ENCODE measurements at regions not wholly inside any gene's neighbourhood (a gene's known extent, or its start where the extent isn't known, plus 50 kb on each side); places are given as distances from the start of the nearest gene placed in this dataset.

DNA sequence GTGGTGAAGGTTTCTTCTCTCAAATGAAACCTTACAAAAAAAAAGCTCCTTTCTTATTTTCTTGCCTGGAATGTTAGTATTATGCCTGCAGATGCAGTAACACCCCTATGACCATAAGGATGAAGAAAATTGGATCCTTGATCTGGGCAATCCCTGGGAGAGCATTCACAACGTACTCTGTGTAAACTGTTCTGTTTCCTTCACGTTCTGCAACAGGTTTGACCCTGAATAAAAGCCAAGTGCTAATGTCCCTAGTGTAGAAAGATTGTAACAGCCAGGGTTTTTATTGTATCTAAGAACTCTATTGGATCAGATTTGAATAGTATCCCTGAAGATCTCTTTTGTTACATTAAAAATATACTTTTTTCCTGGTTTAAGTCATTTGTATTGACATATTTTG, 1639.6 kb upstream of the ACO1 start:
- no peak for DNase-seq (ENCODE audit: low read depth in 2 of 3, low spot score in 2 of 3)

DNA sequence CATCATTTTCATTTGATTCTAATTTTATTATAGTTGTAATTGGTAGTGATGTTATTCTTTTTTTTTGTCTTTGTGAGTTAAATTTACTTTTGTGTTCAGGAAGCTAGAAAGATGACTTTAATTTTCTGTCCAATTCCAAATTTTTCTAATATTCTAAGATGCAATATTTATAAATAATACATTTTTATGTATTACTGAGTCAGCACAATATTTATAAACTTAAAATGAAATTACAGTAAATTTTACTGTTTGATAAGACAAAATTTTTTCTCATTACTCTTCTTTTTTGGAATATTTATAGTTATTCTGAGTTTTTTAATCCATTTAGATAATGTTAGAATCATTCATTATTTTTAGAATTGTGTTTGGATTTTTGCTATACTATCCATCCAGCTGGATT, 1637.9 kb upstream of the ACO1 start:
- no peak for DNase-seq (ENCODE audit: low read depth in 2 of 3, low spot score in 2 of 3)

DNA sequence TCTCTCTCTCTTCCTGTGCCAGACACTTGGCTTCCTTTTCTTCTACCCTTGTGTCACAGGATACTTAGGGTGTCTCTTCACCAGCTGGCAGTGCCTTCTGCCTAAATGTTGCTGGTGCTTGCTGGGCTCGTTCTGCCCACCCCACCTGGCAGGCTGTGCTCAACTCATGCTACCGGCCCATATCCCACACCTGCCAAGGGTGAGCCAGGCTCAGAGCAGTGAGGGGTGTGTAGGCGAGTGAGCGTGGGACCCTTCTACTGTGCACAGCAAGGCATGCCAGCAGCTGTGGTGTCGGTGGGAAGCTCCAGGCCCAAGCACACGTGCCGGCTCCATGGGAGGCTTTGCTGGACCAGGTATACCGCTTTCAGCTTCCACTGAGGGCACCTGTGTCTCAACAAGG, 1626.7 kb upstream of the ACO1 start:
- no peak for DNase-seq (ENCODE audit: low read depth in 2 of 3, low spot score in 2 of 3)

DNA sequence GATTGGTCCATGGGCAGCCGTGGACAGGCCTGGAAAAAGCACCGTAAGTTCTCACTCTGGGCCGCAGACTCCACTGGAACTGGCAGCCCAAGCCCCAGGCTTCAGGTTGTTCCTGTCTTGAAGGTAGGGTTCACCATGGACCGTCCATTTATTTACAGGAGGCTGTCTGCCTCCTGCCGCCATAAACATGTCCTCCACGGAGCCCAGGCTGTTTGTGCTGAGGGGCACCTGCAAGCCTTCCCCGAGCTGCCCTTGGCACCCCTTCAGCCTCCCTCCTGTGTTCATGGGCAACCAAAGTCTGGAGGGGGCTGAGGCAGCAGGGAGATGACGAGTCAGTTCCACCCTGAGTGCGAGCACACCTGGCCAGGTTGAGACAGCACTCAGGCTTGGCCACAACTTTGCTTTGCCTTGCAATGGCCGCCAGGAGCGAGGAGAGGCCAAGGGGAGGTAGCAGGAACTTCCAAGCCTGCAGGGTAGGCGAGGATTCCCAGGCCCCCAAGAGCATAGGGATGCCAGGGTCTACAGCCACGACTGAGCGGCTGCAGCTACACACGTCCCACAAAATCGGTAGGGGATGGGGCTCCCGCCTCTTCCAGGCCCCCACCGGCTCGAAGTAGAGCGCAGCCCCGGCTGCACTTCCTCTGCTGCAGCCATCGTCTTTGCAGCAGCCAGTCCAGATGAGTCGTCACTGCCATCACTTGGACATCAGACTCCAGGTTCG, 1625.6 kb upstream of the ACO1 start:
- DNase-seq (ENCODE audit: low read depth in 2 of 3, low spot score in 2 of 3): no peak

DNA sequence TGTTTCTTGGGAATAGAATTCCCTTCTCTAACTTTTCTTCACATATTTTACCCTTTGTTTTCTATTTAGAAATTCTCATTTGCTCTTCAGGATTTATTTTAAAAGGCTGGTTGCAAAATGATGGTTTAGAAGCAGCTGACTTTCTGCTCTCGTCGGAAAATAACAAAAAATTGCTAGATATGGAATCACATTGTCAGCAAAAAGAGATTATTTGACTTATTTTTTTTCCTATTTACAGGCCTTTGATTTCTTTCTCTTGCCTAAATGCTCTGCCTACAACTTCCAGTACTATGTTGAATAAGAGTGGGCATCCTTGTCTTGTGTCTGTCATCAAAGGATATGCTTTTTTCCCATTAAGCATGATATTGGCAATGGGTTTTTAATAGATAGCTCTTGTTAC, 1619.1 kb upstream of the ACO1 start:
- no peak for DNase-seq (ENCODE audit: low read depth in 2 of 3, low spot score in 2 of 3)

DNA sequence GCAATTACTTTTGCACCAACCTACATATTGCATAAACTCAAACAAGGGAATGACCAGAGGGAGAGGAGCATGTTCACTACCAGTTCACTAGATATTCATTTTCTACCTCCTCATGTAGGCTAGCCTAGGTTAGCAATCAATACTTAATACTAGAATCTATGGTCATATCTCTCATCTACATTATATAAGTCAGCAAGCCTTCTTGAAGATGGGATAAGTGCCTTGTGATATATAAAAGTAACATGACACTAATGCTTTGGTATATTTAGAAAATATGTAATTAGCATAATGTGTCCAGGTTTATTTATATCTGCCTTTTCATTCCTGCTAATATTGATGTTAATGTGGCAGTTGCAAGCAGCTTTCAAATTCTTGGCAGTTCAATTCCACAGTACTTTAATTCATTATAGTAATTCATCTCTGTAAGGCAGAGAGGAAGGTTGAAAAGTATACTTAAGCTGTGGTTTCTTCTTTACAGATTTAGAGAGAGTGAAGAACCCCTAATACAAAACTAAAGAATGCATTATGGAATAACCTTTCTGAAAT, 1613.2 kb upstream of the ACO1 start:
- no peak for DNase-seq (ENCODE audit: low read depth in 2 of 3, low spot score in 2 of 3)

DNA sequence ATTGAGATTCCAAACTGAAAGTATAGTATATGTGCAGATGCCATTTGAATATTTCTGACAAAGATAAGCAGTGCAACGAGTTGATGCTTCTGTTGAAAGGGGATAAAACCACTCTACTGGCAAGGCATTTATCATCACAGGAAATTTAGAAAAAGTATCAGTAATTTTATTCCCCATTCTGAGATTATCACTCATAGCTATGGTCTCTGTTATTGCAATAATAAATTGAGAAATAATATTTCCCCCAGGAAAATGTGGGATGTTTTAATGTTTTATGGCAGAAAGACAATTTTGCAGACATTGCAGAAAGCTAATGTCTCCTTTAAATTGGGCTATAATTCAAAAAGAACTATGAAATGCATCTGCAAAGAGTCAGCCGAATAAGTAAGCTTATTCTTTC, 1612.7 kb upstream of the ACO1 start:
- DNase-seq (ENCODE audit: low read depth in 2 of 3, low spot score in 2 of 3): no peak

DNA sequence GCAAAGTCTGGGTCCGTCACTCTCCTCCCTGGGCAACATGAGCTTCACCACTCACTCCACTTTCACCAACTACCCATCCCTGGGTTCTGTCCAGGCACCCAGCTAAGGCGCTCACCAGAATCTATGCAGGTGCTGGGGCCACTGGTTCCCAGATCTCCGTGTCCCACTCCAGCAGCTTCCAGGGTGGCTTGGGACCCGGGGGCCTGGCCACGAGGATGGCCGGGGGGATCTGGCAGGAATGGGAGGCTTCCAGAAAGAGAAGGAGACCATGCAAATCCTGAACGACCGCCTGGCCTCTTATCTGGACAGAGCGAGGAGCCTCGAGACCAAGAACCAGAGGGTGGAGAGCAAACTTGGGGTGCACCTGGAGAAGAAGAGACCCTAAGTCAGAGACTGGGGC, 1611.0 kb upstream of the ACO1 start:
- DNase-seq (ENCODE audit: low read depth in 2 of 3, low spot score in 2 of 3): no peak

DNA sequence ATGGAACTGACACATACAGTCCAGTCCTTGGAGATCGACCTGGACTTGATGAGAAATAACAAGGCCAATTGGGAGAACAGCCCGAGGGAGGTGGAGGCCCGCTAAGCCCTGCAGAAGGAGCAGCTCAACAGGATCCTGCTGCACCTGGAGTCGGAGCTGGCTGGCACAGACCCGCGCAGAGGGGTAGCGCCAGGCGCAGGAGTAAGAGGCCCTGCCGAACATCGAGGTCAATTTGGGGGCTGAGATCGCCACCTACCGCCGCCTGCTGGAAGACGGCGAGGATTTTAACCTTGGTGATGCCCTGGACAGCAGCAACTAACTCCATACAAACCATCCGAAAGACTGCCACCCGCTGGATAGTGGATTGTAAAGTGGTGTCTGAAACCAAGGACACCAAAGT, 1610.1 kb upstream of the ACO1 start:
- DNase-seq (ENCODE audit: low read depth in 2 of 3, low spot score in 2 of 3): no peak

DNA sequence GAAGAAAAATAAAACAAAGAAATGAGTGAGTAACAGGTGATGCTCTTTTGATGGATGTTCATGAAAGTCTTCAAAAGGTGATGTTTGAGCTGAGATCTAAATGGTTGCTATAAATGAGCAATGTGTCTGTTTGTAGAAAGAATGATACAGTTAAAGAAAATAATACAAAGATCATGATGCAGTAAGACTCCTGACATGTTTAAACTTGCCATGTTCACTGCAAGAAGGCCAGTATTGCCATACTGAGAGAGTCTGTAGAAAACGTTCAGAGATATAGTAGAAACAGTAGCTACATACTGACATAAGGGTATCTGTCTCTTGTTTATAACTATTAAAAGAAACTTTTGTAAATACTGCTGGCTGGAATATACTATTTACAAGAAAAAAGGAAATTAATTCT, 1609.2 kb upstream of the ACO1 start:
- DNase-seq (ENCODE audit: low read depth in 2 of 3, low spot score in 2 of 3): no peak

DNA sequence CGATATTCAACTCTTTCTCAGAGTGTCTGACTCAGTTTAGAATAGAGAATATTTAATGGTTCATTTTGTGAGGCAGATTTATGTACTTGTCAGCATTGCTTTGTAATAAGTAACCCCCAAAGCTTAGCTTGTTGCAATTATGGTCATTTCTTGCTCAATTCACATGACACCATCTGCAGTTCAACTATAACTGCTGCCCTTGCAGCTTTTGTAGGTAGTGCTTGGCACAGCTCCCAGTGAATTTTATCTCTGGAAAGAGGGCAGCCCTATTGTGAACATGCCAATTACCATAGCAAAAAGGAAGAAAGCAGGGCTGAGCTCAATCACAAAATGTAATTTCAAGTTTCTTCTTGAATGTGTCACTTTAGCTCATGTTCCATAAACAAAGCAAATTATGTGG, 1587.7 kb upstream of the ACO1 start:
- DNase-seq (ENCODE audit: low read depth in 2 of 3, low spot score in 2 of 3): no peak

DNA sequence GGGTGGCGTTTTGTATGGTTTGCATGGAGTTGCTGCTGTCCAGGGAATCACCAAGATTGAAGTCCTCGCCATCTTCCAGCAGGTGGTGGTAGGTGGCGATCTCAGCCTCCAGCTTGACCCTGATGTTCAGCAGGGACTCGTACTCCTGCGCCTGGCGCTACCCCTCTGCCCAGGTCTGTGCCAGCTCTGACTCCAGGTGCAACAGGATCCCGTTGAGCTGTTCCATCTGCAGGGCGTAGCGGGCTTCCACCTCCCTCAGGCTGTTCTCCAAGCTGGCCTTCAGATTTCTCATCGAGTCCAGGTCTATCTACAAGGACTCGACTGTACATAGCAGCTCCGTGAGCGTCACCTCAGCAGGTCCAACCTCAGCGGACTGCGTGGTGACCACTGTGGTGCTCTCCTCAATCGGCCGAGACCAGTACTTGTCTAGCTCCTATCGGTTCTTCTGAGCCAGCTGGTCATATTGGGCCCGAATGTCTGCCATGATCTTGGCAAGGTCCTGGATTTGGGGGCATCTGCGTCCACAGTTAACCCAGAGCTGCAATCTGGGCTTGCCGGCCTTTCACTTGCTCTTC, 1584.8 kb upstream of the ACO1 start:
- no peak for DNase-seq (ENCODE audit: low read depth in 2 of 3, low spot score in 2 of 3)

DNA sequence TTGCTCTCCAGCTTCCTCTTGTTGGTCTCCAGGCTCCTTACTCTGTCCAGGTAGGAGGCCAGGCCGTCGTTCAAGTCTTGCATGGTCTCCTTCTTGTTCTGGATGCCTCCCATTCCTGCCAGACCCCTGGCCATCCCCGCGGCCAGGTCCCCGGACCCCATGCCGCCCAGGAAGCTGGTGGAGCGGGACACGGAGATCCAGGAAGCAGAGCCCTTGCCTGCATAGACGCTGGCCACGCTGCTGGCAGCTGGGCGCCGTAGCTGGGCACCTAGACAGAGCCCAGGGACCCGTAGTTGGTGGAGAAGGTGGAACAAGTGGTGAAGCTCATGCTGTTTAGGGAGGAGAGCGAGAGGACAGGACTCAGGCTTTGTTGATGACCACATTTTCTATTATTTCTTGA, 1584.0 kb upstream of the ACO1 start:
- DNase-seq (ENCODE audit: low read depth in 2 of 3, low spot score in 2 of 3): no peak

DNA sequence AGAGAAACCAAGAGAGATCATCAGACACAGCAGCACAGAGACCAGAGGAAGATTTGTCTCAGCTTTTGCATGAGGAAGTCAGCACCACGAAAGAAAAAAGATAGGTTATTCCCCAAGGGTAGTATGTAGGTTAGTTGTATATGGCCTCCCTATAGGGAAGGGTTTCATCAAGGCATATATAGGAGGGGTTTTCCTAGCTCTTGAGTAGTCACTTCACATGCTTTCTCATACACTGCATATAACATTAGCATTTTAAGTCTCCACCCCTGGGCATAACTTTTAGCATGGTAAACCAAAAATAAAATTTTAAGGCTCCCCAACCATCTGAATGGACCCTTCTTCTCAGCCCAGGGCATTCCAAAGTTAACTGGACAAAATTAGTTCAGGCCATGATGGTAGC, 1571.6 kb upstream of the ACO1 start:
- DNase-seq (ENCODE audit: low read depth in 2 of 3, low spot score in 2 of 3): no peak

DNA sequence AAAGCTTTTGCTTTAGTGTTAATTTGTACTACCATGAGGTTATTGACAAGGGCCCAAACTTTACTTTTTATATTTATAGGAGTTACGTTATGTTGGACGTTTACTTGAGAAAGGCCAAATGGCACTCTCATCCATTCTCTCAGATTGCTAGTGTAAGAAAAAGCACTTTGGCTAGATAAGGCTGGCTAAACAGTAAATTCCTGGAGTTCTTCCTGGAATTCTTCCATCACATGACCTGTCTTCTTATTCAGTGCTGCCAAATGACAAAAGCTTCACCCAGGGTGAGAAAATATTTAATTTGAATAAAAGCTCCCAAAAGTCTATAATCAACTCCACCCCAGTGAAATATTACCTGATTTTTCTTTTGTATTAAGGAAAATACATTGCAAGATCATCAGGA, 1568.9 kb upstream of the ACO1 start:
- DNase-seq (ENCODE audit: low read depth in 2 of 3, low spot score in 2 of 3): no peak

DNA sequence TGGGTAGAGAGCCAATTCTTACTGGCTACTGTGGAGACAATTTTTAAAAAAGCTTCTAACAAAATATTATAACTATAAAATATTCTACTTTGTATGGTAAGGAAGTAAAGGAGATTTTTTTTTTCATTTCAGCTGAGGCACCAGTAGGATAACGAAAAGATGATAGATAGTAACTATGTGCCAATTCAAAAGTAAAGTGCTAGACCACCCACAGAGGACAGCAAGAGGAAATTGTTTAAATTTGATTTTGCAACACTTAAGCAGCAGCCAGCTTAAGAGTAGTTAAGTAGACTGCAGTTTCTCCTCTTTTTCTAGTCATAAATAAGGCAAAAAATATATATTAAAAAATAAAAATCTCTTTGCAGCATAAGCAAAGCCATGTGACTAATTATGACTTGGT, 1539.3 kb upstream of the ACO1 start:
- no peak for DNase-seq (ENCODE audit: low read depth in 2 of 3, low spot score in 2 of 3)

DNA sequence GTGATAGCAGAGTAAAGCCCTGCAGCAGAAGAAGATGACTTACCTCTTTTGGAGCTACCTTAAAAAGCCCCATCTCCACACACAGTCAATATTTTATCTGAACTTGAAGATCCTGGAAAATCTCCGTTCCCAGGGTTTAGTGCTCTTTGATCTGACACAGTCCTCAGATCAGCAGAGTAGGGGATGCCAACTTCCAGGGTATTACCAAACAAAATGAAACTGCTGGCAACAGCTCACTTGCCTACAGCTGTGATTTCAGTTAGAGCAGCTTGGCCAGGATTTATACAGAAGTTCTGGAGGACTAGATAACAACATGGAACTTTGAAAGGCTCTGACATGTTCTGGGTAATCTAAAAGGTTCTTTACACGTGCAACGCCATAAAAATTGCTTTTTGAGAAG, 1537.8 kb upstream of the ACO1 start:
- no peak for DNase-seq (ENCODE audit: low read depth in 2 of 3, low spot score in 2 of 3)

DNA sequence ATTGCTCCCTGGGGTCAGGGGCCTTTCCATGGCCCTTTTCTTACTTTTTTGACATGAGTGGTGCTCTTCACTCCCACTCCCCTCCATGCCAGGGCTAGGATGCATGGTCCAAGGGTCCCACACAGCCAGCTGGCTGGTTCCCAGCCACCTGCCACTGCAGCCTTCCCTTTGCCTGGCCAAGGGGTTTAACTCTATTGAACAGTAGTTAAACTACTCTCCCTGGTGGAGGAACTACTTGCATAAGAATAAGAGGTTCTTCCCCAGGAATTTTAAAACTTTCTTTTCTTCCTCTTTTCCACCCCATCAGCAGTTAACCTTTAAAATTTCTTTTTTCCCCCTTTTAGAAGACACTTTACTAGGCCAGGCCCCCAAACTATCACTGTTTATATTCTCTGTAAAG, 1532.8 kb upstream of the ACO1 start:
- DNase-seq (ENCODE audit: low read depth in 2 of 3, low spot score in 2 of 3): no peak

DNA sequence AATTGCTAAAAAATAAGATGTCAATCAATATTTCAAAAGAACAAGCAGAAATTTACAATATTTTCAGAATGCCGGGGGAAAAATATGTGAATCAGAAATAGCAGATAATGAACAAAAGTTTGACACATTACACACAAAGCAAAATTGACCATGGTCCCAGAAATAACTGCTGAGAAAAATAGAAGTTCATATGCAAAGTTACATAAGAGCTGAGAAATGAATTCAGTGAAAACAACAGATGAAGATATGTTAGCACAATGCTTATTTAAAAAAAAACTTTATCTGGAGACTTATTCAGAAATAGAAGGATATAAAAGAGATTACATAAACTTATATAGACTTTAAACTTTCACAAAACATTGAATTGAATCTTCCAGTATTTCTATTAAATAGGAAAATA, 1483.7 kb upstream of the ACO1 start:
- DNase-seq (ENCODE audit: low read depth in 2 of 3, low spot score in 2 of 3): no peak

DNA sequence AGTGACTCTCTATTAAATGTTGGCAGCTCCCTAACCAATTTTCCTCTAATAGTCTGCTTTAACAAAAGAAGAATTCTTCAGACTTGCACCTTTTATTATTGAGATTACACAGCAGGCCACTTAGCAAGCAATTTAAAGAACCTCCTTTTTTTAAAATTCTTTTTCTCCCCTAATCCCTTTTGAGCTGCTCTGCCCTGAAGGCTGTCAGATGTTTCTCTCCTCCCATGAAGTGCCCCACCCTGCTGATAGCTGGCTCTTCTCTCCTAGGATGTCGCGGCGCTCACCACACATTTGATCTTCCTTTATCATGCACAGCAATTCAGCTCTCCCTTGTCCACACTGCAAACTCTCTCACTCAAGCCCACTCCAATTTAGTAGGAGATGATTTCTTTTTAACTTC, 1471.1 kb upstream of the ACO1 start:
- DNase-seq (ENCODE audit: low read depth in 2 of 3, low spot score in 2 of 3): no peak

DNA sequence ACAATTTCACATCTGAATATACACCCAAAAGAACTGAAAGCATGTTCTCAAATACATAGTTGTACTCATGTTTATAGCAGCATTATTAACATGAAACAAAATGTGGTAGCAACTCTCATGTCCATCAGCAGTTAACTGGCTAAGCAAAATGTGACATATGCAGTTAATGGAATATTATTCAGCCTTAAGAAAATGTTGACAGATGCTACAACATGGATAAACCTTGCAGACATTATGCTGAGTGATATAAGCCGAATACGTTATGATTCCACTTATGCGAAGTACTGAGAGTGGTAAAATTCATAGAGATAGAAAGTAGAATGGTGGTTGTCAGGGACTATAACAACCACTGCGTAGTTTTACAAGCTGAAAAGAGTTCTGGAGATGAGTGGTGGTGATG, 1469.0 kb upstream of the ACO1 start:
- no peak for DNase-seq (ENCODE audit: low read depth in 2 of 3, low spot score in 2 of 3)

DNA sequence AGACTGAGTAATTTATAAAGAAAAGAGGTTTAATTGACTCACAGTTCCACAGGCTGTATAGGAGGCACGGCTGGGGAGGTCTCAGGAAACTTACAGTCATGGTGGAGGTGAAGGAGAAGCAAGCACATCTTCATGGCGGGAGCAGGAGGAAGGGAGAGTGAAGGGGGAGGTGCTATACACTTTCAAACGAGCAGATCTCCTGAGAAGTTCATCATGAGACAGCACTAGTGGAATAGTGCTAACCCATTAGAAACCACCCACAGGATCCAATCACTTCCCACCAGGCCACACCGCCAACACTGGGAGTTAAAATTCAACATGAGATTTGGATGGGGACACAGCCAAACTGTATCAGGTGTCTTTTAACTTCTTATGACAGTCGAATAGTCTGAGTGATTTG, 1459.3 kb upstream of the ACO1 start:
- DNase-seq (ENCODE audit: low read depth in 2 of 3, low spot score in 2 of 3): no peak

DNA sequence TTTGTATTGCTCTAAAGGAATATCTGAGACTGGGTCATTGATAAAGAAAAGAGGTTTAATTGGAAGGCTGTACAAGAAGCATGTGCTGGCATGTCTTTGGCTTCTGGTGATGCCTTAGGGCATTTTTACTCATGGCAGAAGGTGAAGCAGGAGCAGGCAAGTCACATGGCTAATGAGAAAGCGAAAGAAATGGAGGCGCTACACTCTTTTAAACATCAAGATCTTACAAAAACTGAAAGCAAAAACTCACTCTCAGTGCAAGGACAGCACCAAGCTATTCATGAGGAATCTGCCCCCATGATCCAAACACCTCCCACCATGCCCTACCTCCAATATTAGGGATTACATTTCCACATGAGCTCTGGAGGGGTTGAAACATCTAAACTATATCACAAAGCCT, 1458.8 kb upstream of the ACO1 start:
- DNase-seq (ENCODE audit: low read depth in 2 of 3, low spot score in 2 of 3): no peak

Measured in hematopoietic multipotent progenitor cell (in vitro differentiated cells).